Spleen (tissue), 7 donors: ENCODE measurements at regions not wholly inside any gene's neighbourhood (a gene's known extent, or its start where the extent isn't known, plus 50 kb on each side); places are given as distances from the start of the nearest gene placed in this dataset.

Experiments
- POLR2A ChIP-seq, 3 donors: fragments of 450-650 bp; IDR thresholded peaks; one replicate each; pipeline ENCODE4 v1.5.1; 2017; ENCODE audit warnings: antibody characterized with exemption in 3 of 3, mild to moderate bottlenecking in 1 of 3
- POLR2AphosphoS5 ChIP-seq, 3 donors: sonication (generic); formaldehyde crosslinking; IDR thresholded peaks; one replicate each; pipeline ENCODE4 v1.5.1; 2017; ENCODE audit warnings: antibody characterized with exemption in 3 of 3
- TF ChIP-seq, protein P1 (sequence below), 11 experiments: fragments of 200-600 bp in 7 of 11; fragments of 450-650 bp in 4 of 11; sonication (generic) in 4 of 11; IDR thresholded peaks in 8 of 11; conservative IDR thresholded peaks in 3 of 11; 1 replicate in 7 of 11; 2 replicates in 4 of 11; pipeline versions ENCODE4 v1.4.0 to v1.8.0; 2016 to 2021; ENCODE audit warnings: antibody characterized with exemption in 11 of 11, inconsistent platforms in 4 of 11, mild to moderate bottlenecking in 1 of 11
- donor health status: DM: no; HTN: no; CAD: no; lungs with moderate emphysema.
- donor health status: DM: no; HTN: no; CAD: no.
- donor health status: DM: no; HTN: no; CAD: no.

DNA sequence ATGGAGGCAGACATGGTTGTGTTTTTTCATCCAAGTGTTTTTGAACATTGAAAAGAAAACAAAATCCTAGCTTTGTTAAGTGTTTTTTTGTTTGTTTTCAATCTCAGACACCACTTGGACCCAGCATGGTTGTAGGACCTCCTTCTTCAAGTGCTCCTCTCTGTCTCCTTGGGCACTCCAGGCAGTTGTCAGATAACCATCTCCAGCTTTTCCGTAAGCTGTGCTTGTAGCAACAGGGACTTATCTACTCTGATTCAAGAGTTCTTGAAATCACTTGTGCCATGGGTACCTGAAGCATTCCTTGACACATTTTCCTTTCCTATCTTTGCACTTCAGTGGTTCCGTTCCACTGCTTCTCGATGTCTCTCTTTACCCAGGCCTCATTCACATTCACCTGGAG is 334.9 kb upstream of the DDX53 start:
- TF ChIP-seq, protein P1, sequence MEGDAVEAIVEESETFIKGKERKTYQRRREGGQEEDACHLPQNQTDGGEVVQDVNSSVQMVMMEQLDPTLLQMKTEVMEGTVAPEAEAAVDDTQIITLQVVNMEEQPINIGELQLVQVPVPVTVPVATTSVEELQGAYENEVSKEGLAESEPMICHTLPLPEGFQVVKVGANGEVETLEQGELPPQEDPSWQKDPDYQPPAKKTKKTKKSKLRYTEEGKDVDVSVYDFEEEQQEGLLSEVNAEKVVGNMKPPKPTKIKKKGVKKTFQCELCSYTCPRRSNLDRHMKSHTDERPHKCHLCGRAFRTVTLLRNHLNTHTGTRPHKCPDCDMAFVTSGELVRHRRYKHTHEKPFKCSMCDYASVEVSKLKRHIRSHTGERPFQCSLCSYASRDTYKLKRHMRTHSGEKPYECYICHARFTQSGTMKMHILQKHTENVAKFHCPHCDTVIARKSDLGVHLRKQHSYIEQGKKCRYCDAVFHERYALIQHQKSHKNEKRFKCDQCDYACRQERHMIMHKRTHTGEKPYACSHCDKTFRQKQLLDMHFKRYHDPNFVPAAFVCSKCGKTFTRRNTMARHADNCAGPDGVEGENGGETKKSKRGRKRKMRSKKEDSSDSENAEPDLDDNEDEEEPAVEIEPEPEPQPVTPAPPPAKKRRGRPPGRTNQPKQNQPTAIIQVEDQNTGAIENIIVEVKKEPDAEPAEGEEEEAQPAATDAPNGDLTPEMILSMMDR (IDR thresholded peaks at IDR 0.05 in 8 of 11, conservative IDR thresholded peaks at IDR 0.05 in 3 of 11), result no peak
- TF ChIP-seq POLR2A (IDR thresholded peaks at IDR 0.05), result no peak
- TF ChIP-seq POLR2AphosphoS5 (IDR thresholded peaks at IDR 0.05), result no peak
